GM12864 (cell line): ENCODE measurements at regions not wholly inside any gene's neighbourhood (a gene's known extent, or its start where the extent isn't known, plus 50 kb on each side); places are given as distances from the start of the nearest gene placed in this dataset.
"Not testable (repeated sequence)": the region's sequence is repeated elsewhere in the genome, so short reads cannot be mapped to it uniquely, and the experiment has no call there.

ENCODE experiments used
- DNase-seq: peaks from one replicate; pipeline ENCODE4 v3.0.0-alpha.2; 2011; ENCODE audit warnings: low read depth
- H3K4me3 ChIP-seq: 2 replicates; pipeline ENCODE4 v1.5.1; 2011; ENCODE audit warnings: mild to moderate bottlenecking, low read depth, low read length, control low read depth
- CTCF ChIP-seq: IDR thresholded peaks from 2 replicates; pipeline ENCODE4 v1.5.1; 2011; ENCODE audit warnings: low read depth, mild to moderate bottlenecking, moderate library complexity, low read length, control low read depth, inconsistent platforms; ENCODE audit errors: missing control alignments

GRCh38 chr1:187563191-187563590, 734.4 kb downstream of the PLA2G4A start:
- DNase-seq = no peak

GRCh38 chr1:187566354-187566753, 737.6 kb downstream of the PLA2G4A start:
- no peak overlapping the region for H3K4me3 ChIP-seq
- TF ChIP-seq CTCF = no peak
- DNase-seq = no peak

More at GRCh38 chr1:187563191-187563590, 734.4 kb downstream of the PLA2G4A start:
- TF ChIP-seq CTCF = no peak
- no peak overlapping the region for H3K4me3 ChIP-seq

GRCh38 chr1:187568067-187568466, 739.3 kb downstream of the PLA2G4A start:
- H3K4me3 ChIP-seq = no peak overlapping the region
- no peak for TF ChIP-seq CTCF
- DNase-seq = no peak

- no peak for TF ChIP-seq CTCF
- no peak for DNase-seq
- no peak overlapping the region for H3K4me3 ChIP-seq
These were observed 741.4 kb downstream of the PLA2G4A start for GRCh38 chr1:187570166-187570565.

GRCh38 chr1:187577610-187578009, 748.9 kb downstream of the PLA2G4A start:
- TF ChIP-seq CTCF = no peak
- H3K4me3 ChIP-seq = no peak overlapping the region
- DNase-seq = no peak

- DNase-seq = no peak
- H3K4me3 ChIP-seq = no peak overlapping the region
- TF ChIP-seq CTCF = no peak
These were observed 760.2 kb downstream of the PLA2G4A start for GRCh38 chr1:187588917-187589316.

GRCh38 chr1:187605736-187606135, 777.0 kb downstream of the PLA2G4A start:
- DNase-seq = no peak
- TF ChIP-seq CTCF = no peak
- H3K4me3 ChIP-seq = no peak overlapping the region

- not testable (repeated sequence) for H3K4me3 ChIP-seq, DNase-seq
These were observed 787.3 kb downstream of the PLA2G4A start for GRCh38 chr1:187615853-187616735.

- not testable (repeated sequence) for DNase-seq, H3K4me3 ChIP-seq
These were observed 788.1 kb downstream of the PLA2G4A start for GRCh38 chr1:187616830-187617229.
